ENCODE measurements at regions not wholly inside any gene's neighbourhood (a gene's known extent, or its start where the extent isn't known, plus 50 kb on each side); places are given as distances from the start of the nearest gene placed in this dataset.

- Histone ChIP-seq H3K9ac (no peak overlapping the region), H3K79me2 (ENCODE audit: insufficient read depth, low read depth) (no peaks in the 10 kb centered on the region), H3K27me3 (ENCODE audit: insufficient read depth, low read depth) (no peaks in the 10 kb centered on the region), H3K4me1 (ENCODE audit: low read depth, poor library complexity, severe bottlenecking) (no peaks in the 10 kb centered on the region), H4K20me1 (ENCODE audit: insufficient read depth) (no peaks in the 10 kb centered on the region), H3K4me3 (IDR thresholded peaks at IDR 0.05; ENCODE audit: insufficient read depth, low read depth, low read length) (no peak overlapping the region), H2AFZ (ENCODE audit: low read depth) (no peak overlapping the region), H3K27ac (no peak overlapping the region), H3K4me2 (no peak overlapping the region), H3K36me3 (ENCODE audit: insufficient read depth) (no peaks in the 10 kb centered on the region)
- no peak for TF ChIP-seq CTCF (conservative IDR thresholded peaks at IDR 0.05; ENCODE audit: low read depth, low read length)
These were observed 105.4 kb downstream of the TTC8 start for GRCh38 chr14:88929656-88930436.

GRCh38 chr14:88931321-88932110 is 107.1 kb downstream of the TTC8 start:
- TF ChIP-seq CTCF (conservative IDR thresholded peaks at IDR 0.05; ENCODE audit: low read depth, low read length) = no peak
- Histone ChIP-seq H3K9ac (no peak overlapping the region), H2AFZ (ENCODE audit: low read depth) (no peak overlapping the region), H3K4me1 (ENCODE audit: low read depth, poor library complexity, severe bottlenecking) (no peaks in the 10 kb centered on the region), H3K27ac (no peak overlapping the region), H3K4me3 (IDR thresholded peaks at IDR 0.05; ENCODE audit: insufficient read depth, low read depth, low read length) (no peak overlapping the region), H3K27me3 (ENCODE audit: insufficient read depth, low read depth) (no peaks in the 10 kb centered on the region), H3K79me2 (ENCODE audit: insufficient read depth, low read depth) (no peaks in the 10 kb centered on the region), H3K4me2 (no peak overlapping the region), H4K20me1 (ENCODE audit: insufficient read depth) (no peaks in the 10 kb centered on the region), H3K36me3 (ENCODE audit: insufficient read depth) (no peaks in the 10 kb centered on the region)

GRCh38 chr14:88933191-88933590 is 108.7 kb downstream of the TTC8 start:
- Histone ChIP-seq H3K27me3 (ENCODE audit: insufficient read depth, low read depth) (no peaks in the 10 kb centered on the region), H2AFZ (ENCODE audit: low read depth) (no peak overlapping the region), H4K20me1 (ENCODE audit: insufficient read depth) (no peaks in the 10 kb centered on the region), H3K9ac (no peak overlapping the region), H3K27ac (no peak overlapping the region), H3K36me3 (ENCODE audit: insufficient read depth) (no peaks in the 10 kb centered on the region), H3K79me2 (ENCODE audit: insufficient read depth, low read depth) (no peaks in the 10 kb centered on the region), H3K4me2 (no peak overlapping the region), H3K4me1 (ENCODE audit: low read depth, poor library complexity, severe bottlenecking) (no peaks in the 10 kb centered on the region), H3K4me3 (IDR thresholded peaks at IDR 0.05; ENCODE audit: insufficient read depth, low read depth, low read length) (no peak overlapping the region)
- TF ChIP-seq CTCF (conservative IDR thresholded peaks at IDR 0.05; ENCODE audit: low read depth, low read length) = no peak

- Histone ChIP-seq H3K27ac (no peak overlapping the region), H3K4me1 (ENCODE audit: low read depth, poor library complexity, severe bottlenecking) (no peaks in the 10 kb centered on the region), H3K4me2 (no peak overlapping the region), H4K20me1 (ENCODE audit: insufficient read depth) (no peaks in the 10 kb centered on the region), H3K4me3 (IDR thresholded peaks at IDR 0.05; ENCODE audit: insufficient read depth, low read depth, low read length) (no peak overlapping the region), H3K27me3 (ENCODE audit: insufficient read depth, low read depth) (no peaks in the 10 kb centered on the region), H3K36me3 (ENCODE audit: insufficient read depth) (no peaks in the 10 kb centered on the region), H3K9ac (no peak overlapping the region), H3K79me2 (ENCODE audit: insufficient read depth, low read depth) (no peaks in the 10 kb centered on the region), H2AFZ (ENCODE audit: low read depth) (no peak overlapping the region)
- TF ChIP-seq CTCF (conservative IDR thresholded peaks at IDR 0.05; ENCODE audit: low read depth, low read length) = no peak
These were observed 109.9 kb downstream of the TTC8 start for GRCh38 chr14:88934351-88934806.
